ENCODE measurements at regions not wholly inside any gene's neighbourhood (a gene's known extent, or its start where the extent isn't known, plus 50 kb on each side); places are given as distances from the start of the nearest gene placed in this dataset.

GRCh38 chr11:112498701-112499100 is 238.0 kb upstream of the PLET1 start:
- no peaks in the 10 kb centered on the region for H4K20me1 ChIP-seq (replicated peaks in 1 of 2; ENCODE audit: control insufficient read depth in 1 of 2, insufficient read depth in 2 of 2, low read length in 2 of 2)
- no peaks in the 10 kb centered on the region for H3K27me3 ChIP-seq (replicated peaks in 1 of 4; ENCODE audit: control insufficient read depth in 3 of 4, extremely low read depth in 1 of 4, insufficient read depth in 3 of 4, low read length in 3 of 4)
- H3K9me3 ChIP-seq (ENCODE audit: insufficient read depth in 2 of 2, low read depth in 1 of 2, low read length in 1 of 2), result no peaks in the 10 kb centered on the region
- H3K4ac ChIP-seq (replicated peaks; ENCODE audit: insufficient read length, low read depth, low read length), result no peak overlapping the region
- no peak overlapping the region for H2BK20ac ChIP-seq (ENCODE audit: low read length)
- H2BK15ac ChIP-seq (ENCODE audit: low read length), result no peak overlapping the region
- no peak overlapping the region for H4K91ac ChIP-seq (replicated peaks; ENCODE audit: insufficient read length, low read length)
- no peak overlapping the region for H3K9ac ChIP-seq (replicated peaks in 1 of 4; ENCODE audit: extremely low read depth in 1 of 4, low read depth in 3 of 4, low read length in 3 of 4)
- H3K27ac ChIP-seq (ENCODE audit: low read depth, low read length), result no peak overlapping the region
- no peak overlapping the region for H2AFZ ChIP-seq (ENCODE audit: low read length)
- FAIRE-seq (no peak), DNase-seq (ENCODE audit: low read depth in 1 of 2, low spot score in 2 of 2) (no peak)
- H4K8ac ChIP-seq (ENCODE audit: extremely low read depth, insufficient read depth, low read length), result no peak overlapping the region
- no peaks in the 10 kb centered on the region for H3K79me2 ChIP-seq (ENCODE audit: control insufficient read depth in 1 of 2, insufficient read depth in 2 of 2, low read length in 2 of 2)
- no peak overlapping the region for H3K56ac ChIP-seq (replicated peaks; ENCODE audit: insufficient read length, low read depth, low read length)
- no peak overlapping the region for H2BK120ac ChIP-seq (replicated peaks; ENCODE audit: low read depth, low read length)
- no peak overlapping the region for H3K18ac ChIP-seq (ENCODE audit: extremely low read depth, low read length)
- H4K5ac ChIP-seq (ENCODE audit: insufficient read length, low read depth, low read length), result no peak overlapping the region
- no peak overlapping the region for H3K4me3 ChIP-seq (ENCODE audit: extremely low read depth in 1 of 4, insufficient read depth in 2 of 4, low read depth in 3 of 4, low read length in 4 of 4)
- H3K14ac ChIP-seq (ENCODE audit: insufficient read length), result no peak overlapping the region
- H3K23ac ChIP-seq (ENCODE audit: insufficient read length), result no peak overlapping the region
- no peak overlapping the region for H2BK5ac ChIP-seq (ENCODE audit: low read depth, low read length)
- CTCF ChIA-PET (ENCODE audit: partially characterized antibody), result interaction anchor here (0.9 to 2.0 kb wide), 6 partner anchors 25 to 217 kb away, joined by 3 to 6 read pairs (median 3); no protein-coding TSS in a partner anchor
- POLR2A ChIA-PET (ENCODE audit: partially characterized antibody), result no interaction called here
- H3K79me1 ChIP-seq (ENCODE audit: low read depth, low read length), result no peaks in the 10 kb centered on the region
- peaks cover 0 to 7% (median 0%) of the 10 kb centered on the region in 4 experiments; a peak in 2 of 7 replicates for H3K4me1 ChIP-seq (replicated peaks in 1 of 4; ENCODE audit: control insufficient read depth in 3 of 4, insufficient read depth in 4 of 4, low read length in 3 of 4)
- H2BK12ac ChIP-seq (ENCODE audit: low read depth, low read length), result no peak overlapping the region
- no peak for TF ChIP-seq CREB1 (IDR thresholded peaks at IDR 0.05)
- no peak for TF ChIP-seq TEAD4 (IDR thresholded peaks at IDR 0.05; ENCODE audit: low read depth, low read length)
- TF ChIP-seq JUN (IDR thresholded peaks at IDR 0.05; ENCODE audit: low read depth, low read length), result no peak
- no peak for TF ChIP-seq USF2 (IDR thresholded peaks at IDR 0.05; ENCODE audit: low read length)
- TF ChIP-seq RXRA (IDR thresholded peaks at IDR 0.05; ENCODE audit: insufficient read depth, low read depth, low read length), result no peak
- TF ChIP-seq SP4 (IDR thresholded peaks at IDR 0.05; ENCODE audit: low read length), result no peak
- TF ChIP-seq CBX8 (IDR thresholded peaks at IDR 0.05; ENCODE audit: borderline replicate concordance, low read depth, low read length), result no peak
- no peaks in the 10 kb centered on the region for H3K36me3 ChIP-seq (ENCODE audit: control insufficient read depth in 2 of 4, insufficient read depth in 4 of 4, low read length in 3 of 4)
- H3K4me2 ChIP-seq (ENCODE audit: insufficient read depth in 1 of 2, low read depth in 2 of 2, low read length in 2 of 2), result no peak overlapping the region
- WGBS, 2 experiments (ENCODE audit: extremely low coverage in 1 of 2, insufficient coverage in 1 of 2, insufficient read length in 1 of 2, insufficient replicate concordance in 2 of 2, low coverage in 1 of 2, low lambda C conversion rate in 2 of 2, missing lambda C conversion rate in 1 of 2), result 94% methylated on average over 5 of the region's 5 CpGs; no CpG with 5 or more reads in 1 of the 2 experiments
- no peaks in the 10 kb centered on the region for H3K23me2 ChIP-seq (ENCODE audit: low read depth, low read length)
- no peak overlapping the region for H2AK5ac ChIP-seq (ENCODE audit: low read depth, low read length)

Measured in H1 (cell line).